ENCODE measurements at regions not wholly inside any gene's neighbourhood (a gene's known extent, or its start where the extent isn't known, plus 50 kb on each side); places are given as distances from the start of the nearest gene placed in this dataset.
A peak's percentile ranks its signal among the peaks of the same experiment; 100 is the strongest.
"Not testable (repeated sequence)": the region's sequence is repeated elsewhere in the genome, so short reads cannot be mapped to it uniquely, and the experiment has no call there.

- TF ChIP-seq EZH2 (IDR thresholded peaks at IDR 0.05; ENCODE audit: borderline replicate concordance), result no peak
- TF ChIP-seq EZH2phosphoT487 (IDR thresholded peaks at IDR 0.05; ENCODE audit: low read depth, severe bottlenecking, unreplicated experiment), result no peak
- no peak for TF ChIP-seq CTCF (IDR thresholded peaks at IDR 0.05; ENCODE audit: poor library complexity)
- DNase-seq (ENCODE audit: low spot score), result no peak
- no peak overlapping the region for H3K4me3 ChIP-seq
- H3K4me1 ChIP-seq (ENCODE audit: insufficient read depth), result no peaks in the 10 kb centered on the region
- WGBS (ENCODE audit: low lambda C conversion rate, missing lambda C conversion rate), result 55% methylated on average over 3 of the region's 3 CpGs
- no peak overlapping the region for H3K4me2 ChIP-seq
- no peak overlapping the region for H3K27ac ChIP-seq
- no peaks in the 10 kb centered on the region for H4K20me1 ChIP-seq (ENCODE audit: insufficient read depth, poor library complexity, severe bottlenecking)
- no peaks in the 10 kb centered on the region for H3K9me3 ChIP-seq (ENCODE audit: low read depth)
- H3K9me2 ChIP-seq (replicated peaks; ENCODE audit: insufficient read depth), result no peaks in the 10 kb centered on the region
- H3K36me3 ChIP-seq (replicated peaks; ENCODE audit: insufficient read depth, low read depth), result no peaks in the 10 kb centered on the region
- no peaks in the 10 kb centered on the region for H3K79me2 ChIP-seq
- no peak overlapping the region for H2AFZ ChIP-seq
- H3K27me3 ChIP-seq, result no peaks in the 10 kb centered on the region
These were observed 215.7 kb upstream of the FOLH1 start for GRCh38 chr11:49424136-49424535.

GRCh38 chr11:49418877-49419276 lies 210.5 kb upstream of the FOLH1 start:
- DNase-seq (ENCODE audit: low spot score); H3K4me1 ChIP-seq (ENCODE audit: insufficient read depth); H2AFZ ChIP-seq; H3K27ac ChIP-seq; H3K79me2 ChIP-seq; H3K27me3 ChIP-seq; H4K20me1 ChIP-seq (ENCODE audit: insufficient read depth, poor library complexity, severe bottlenecking); H3K4me2 ChIP-seq; H3K4me3 ChIP-seq; H3K36me3 ChIP-seq (replicated peaks; ENCODE audit: insufficient read depth, low read depth); H3K9me3 ChIP-seq (ENCODE audit: low read depth); H3K9me2 ChIP-seq (replicated peaks; ENCODE audit: insufficient read depth): not testable (repeated sequence)
- 86% methylated on average over 3 of the region's 3 CpGs for WGBS (ENCODE audit: low lambda C conversion rate, missing lambda C conversion rate)

GRCh38 chr11:49405743-49406142 lies 197.3 kb upstream of the FOLH1 start:
- no peak for DNase-seq (ENCODE audit: low spot score)
- H3K9me3 ChIP-seq (ENCODE audit: low read depth), result no peaks in the 10 kb centered on the region
- TF ChIP-seq EZH2 (IDR thresholded peaks at IDR 0.05; ENCODE audit: borderline replicate concordance) (no peak), CTCF (IDR thresholded peaks at IDR 0.05; ENCODE audit: poor library complexity) (no peak), EZH2phosphoT487 (IDR thresholded peaks at IDR 0.05; ENCODE audit: low read depth, severe bottlenecking, unreplicated experiment) (no peak)
- no peaks in the 10 kb centered on the region for H3K27me3 ChIP-seq
- no peaks in the 10 kb centered on the region for H4K20me1 ChIP-seq (ENCODE audit: insufficient read depth, poor library complexity, severe bottlenecking)
- H3K36me3 ChIP-seq (replicated peaks; ENCODE audit: insufficient read depth, low read depth), result no peaks in the 10 kb centered on the region
- no peaks in the 10 kb centered on the region for H3K4me1 ChIP-seq (ENCODE audit: insufficient read depth)
- no peaks in the 10 kb centered on the region for H3K79me2 ChIP-seq
- H3K4me3 ChIP-seq, result no peak overlapping the region
- no peak overlapping the region for H3K4me2 ChIP-seq
- H2AFZ ChIP-seq, result no peak overlapping the region
- 89% methylated on average over 14 of the region's 14 CpGs for WGBS (ENCODE audit: low lambda C conversion rate, missing lambda C conversion rate)
- H3K27ac ChIP-seq, result no peak overlapping the region
- no peaks in the 10 kb centered on the region for H3K9me2 ChIP-seq (replicated peaks; ENCODE audit: insufficient read depth)

DNA sequence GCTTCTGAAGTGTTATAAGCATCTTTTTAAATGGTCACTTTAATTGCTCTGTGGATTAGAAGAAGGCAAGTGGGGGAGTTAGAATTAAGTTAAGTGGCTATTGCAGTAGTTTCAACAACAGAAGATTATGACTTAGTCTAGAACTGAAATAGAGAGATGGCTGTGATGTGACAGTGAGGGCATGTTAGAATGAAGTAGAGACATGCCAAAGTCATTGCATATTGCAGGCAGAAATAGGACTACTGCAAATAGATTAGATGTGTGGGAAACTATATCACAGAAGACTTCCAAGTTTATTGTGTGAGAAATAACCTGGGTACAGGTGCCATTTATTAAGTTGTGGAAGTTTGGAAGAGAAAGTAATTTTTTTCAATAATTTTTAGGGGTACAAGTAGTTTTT lies 187.4 kb upstream of the FOLH1 start:
- H3K27me3 ChIP-seq; H3K79me2 ChIP-seq; H3K4me1 ChIP-seq (ENCODE audit: insufficient read depth); H2AFZ ChIP-seq; H3K9me2 ChIP-seq (replicated peaks; ENCODE audit: insufficient read depth); H3K4me2 ChIP-seq; H4K20me1 ChIP-seq (ENCODE audit: insufficient read depth, poor library complexity, severe bottlenecking); DNase-seq (ENCODE audit: low spot score); H3K4me3 ChIP-seq; H3K9me3 ChIP-seq (ENCODE audit: low read depth); H3K36me3 ChIP-seq (replicated peaks; ENCODE audit: insufficient read depth, low read depth); H3K27ac ChIP-seq: not testable (repeated sequence)

GRCh38 chr11:49390362-49390761 lies 182.0 kb upstream of the FOLH1 start:
- H3K36me3 ChIP-seq (replicated peaks; ENCODE audit: insufficient read depth, low read depth), result not testable (repeated sequence)

DNA sequence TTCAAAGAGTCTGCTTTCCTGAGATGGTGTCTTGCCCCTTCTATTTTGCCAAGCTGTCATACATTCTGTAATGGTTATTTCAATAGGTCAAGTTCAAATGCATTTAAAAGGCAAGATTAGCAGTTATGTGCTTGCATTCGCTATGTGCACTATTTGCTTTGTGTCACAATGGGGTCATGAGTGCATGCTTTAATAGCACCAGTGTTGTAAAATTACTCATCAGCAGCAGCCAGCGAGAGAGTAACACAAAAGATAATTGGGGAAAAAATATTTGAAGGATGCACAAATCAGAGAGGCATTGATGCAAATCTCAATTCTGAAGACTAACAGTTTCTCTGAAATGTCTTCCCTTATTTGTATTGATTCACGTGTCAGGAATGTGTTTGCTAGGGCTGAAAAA lies 180.7 kb upstream of the FOLH1 start:
- not testable (repeated sequence) for H3K4me2 ChIP-seq; H3K27me3 ChIP-seq; H3K4me1 ChIP-seq (ENCODE audit: insufficient read depth); H3K9me2 ChIP-seq (replicated peaks; ENCODE audit: insufficient read depth); H3K36me3 ChIP-seq (replicated peaks; ENCODE audit: insufficient read depth, low read depth); H4K20me1 ChIP-seq (ENCODE audit: insufficient read depth, poor library complexity, severe bottlenecking); H3K4me3 ChIP-seq; H3K9me3 ChIP-seq (ENCODE audit: low read depth); H3K27ac ChIP-seq; H2AFZ ChIP-seq; H3K79me2 ChIP-seq
- peak; percentile 9 for DNase-seq (ENCODE audit: low spot score)
- WGBS (ENCODE audit: low lambda C conversion rate, missing lambda C conversion rate), result 43% methylated on average over 3 of the region's 3 CpGs

More at GRCh38 chr11:49390362-49390761, 182.0 kb upstream of the FOLH1 start:
- not testable (repeated sequence) for H3K79me2 ChIP-seq; H3K9me2 ChIP-seq (replicated peaks; ENCODE audit: insufficient read depth); H3K27me3 ChIP-seq; H3K27ac ChIP-seq; H2AFZ ChIP-seq; H3K4me2 ChIP-seq; H4K20me1 ChIP-seq (ENCODE audit: insufficient read depth, poor library complexity, severe bottlenecking); H3K4me3 ChIP-seq; DNase-seq (ENCODE audit: low spot score); H3K4me1 ChIP-seq (ENCODE audit: insufficient read depth); H3K9me3 ChIP-seq (ENCODE audit: low read depth)
- 80% methylated on average over 5 of the region's 5 CpGs for WGBS (ENCODE audit: low lambda C conversion rate, missing lambda C conversion rate)

DNA sequence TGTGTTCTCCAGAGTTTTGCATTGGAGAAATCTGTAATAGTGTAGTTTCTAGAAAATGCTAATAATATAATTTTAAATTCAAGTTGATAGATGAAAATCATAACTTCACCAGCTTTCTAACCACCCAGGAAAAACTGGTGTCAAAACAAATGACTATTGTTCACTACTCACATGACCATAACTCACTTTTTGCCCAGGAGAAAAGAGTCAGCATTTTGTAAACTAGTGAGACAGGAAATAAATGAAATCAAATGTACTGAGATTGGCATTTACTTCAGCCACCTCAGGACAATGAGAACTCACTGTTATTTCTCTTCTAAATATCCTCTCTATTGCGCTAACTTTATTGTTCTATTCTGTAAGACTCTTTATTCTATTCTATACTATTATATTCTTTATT lies 176.0 kb upstream of the FOLH1 start:
- not testable (repeated sequence) for H3K4me2 ChIP-seq; H3K79me2 ChIP-seq; H3K27ac ChIP-seq; H3K9me3 ChIP-seq (ENCODE audit: low read depth); H3K4me1 ChIP-seq (ENCODE audit: insufficient read depth); H3K36me3 ChIP-seq (replicated peaks; ENCODE audit: insufficient read depth, low read depth); H3K4me3 ChIP-seq; DNase-seq (ENCODE audit: low spot score); H3K9me2 ChIP-seq (replicated peaks; ENCODE audit: insufficient read depth); H2AFZ ChIP-seq; H4K20me1 ChIP-seq (ENCODE audit: insufficient read depth, poor library complexity, severe bottlenecking); H3K27me3 ChIP-seq
- WGBS (ENCODE audit: low lambda C conversion rate, missing lambda C conversion rate), result 96% methylated on average over 1 of the region's 1 CpG
